PC-3 (cell line): ENCODE measurements at regions not wholly inside any gene's neighbourhood (a gene's known extent, or its start where the extent isn't known, plus 50 kb on each side); places are given as distances from the start of the nearest gene placed in this dataset.

Source experiments
- ATAC-seq: fragments of 200-7000 bp; cut with Tn5 transposase; 2 replicates; pipeline ENCODE4 v1.9.1; 2020; ENCODE audit warnings: mild to moderate bottlenecking, moderate library complexity
- BruUV-seq: library from RNA; stranded (reverse); fragments of 400-500 nt; replicated peaks from 2 replicates; lab custom pipeline; 2021; lab: Mats Ljungman, UMichigan
- CTCF ChIA-PET: fragments of 300-600 bp; sonication (Branson Sonifier 250); formaldehyde crosslinking; loops from one replicate; lab custom pipeline; 2022; ENCODE audit warnings: antibody characterized with exemption; lab: Charles Lee
- POLR2A ChIA-PET: fragments of 300-600 bp; sonication (Branson Sonifier 250); formaldehyde crosslinking; loops from one replicate; lab custom pipeline; 2022; ENCODE audit warnings: antibody characterized with exemption; ENCODE audit not compliant: unreplicated experiment; lab: Charles Lee
- DNase-seq: peaks from one replicate; pipeline ENCODE4 v3.0.0-alpha.2; 2015
- H2AFZ ChIP-seq: fragments of 300-600 bp; sonication (generic); 2 replicates; pipeline ENCODE4 v1.6.0; 2016; ENCODE audit warnings: antibody characterized with exemption, low read length
- H3F3A ChIP-seq: fragments of 300-600 bp; sonication (generic); one replicate; pipeline ENCODE4 v1.6.0; 2017; ENCODE audit warnings: antibody characterized with exemption, low read length, control low read depth, mild to moderate bottlenecking; ENCODE audit not compliant: unreplicated experiment
- H3K27ac ChIP-seq: fragments of 300-600 bp; sonication (generic); 2 replicates; pipeline ENCODE4 v1.5.1; 2016; ENCODE audit warnings: mild to moderate bottlenecking, low read length
- H3K27me3 ChIP-seq: fragments of 300-600 bp; sonication (generic); 2 replicates; pipeline ENCODE4 v1.6.1; 2016; ENCODE audit warnings: low read length, mixed read lengths
- H3K36me3 ChIP-seq: fragments of 300-600 bp; sonication (generic); 2 replicates; pipeline ENCODE4 v1.6.1; 2016; ENCODE audit warnings: low read depth, mixed run types, low read length, mixed read lengths
- H3K4me1 ChIP-seq: fragments of 300-600 bp; sonication (generic); 2 replicates; pipeline ENCODE4 v1.5.1; 2016; ENCODE audit warnings: low read length; ENCODE audit not compliant: insufficient read depth
- H3K4me2 ChIP-seq: fragments of 300-600 bp; sonication (generic); 2 replicates; pipeline ENCODE4 v1.6.0; 2016; ENCODE audit warnings: low read length
- H3K4me3 ChIP-seq: fragments of 300-600 bp; sonication (generic); 2 replicates; pipeline ENCODE4 v1.5.1; 2016; ENCODE audit warnings: mild to moderate bottlenecking, low read length, mixed read lengths
- H3K79me2 ChIP-seq: fragments of 300-600 bp; sonication (generic); 2 replicates; pipeline ENCODE4 v1.6.1; 2017; ENCODE audit warnings: low read length, mixed read lengths
- H3K9ac ChIP-seq: fragments of 300-600 bp; sonication (generic); 2 replicates; pipeline ENCODE4 v1.6.0; 2016; ENCODE audit warnings: mild to moderate bottlenecking, low read length
- H3K9me2 ChIP-seq: fragments of 300-600 bp; sonication (generic); replicated peaks from 2 replicates; pipeline ENCODE4 v1.6.1; 2016; ENCODE audit warnings: mixed run types, low read length, mixed read lengths
- H3K9me3 ChIP-seq: fragments of 300-600 bp; sonication (generic); 2 replicates; pipeline ENCODE4 v1.6.1; 2016; ENCODE audit warnings: low read length, mixed read lengths
- H4K20me1 ChIP-seq: fragments of 300-600 bp; sonication (generic); 2 replicates; pipeline ENCODE4 v1.6.1; 2016; ENCODE audit warnings: low read length, mixed read lengths
- CTCF ChIP-seq: fragments of 300-600 bp; sonication (generic); conservative IDR thresholded peaks from 2 replicates; pipeline ENCODE4 v1.5.1; 2017; ENCODE audit warnings: antibody characterized with exemption, low read depth, mild to moderate bottlenecking, low read length
- EZH2 ChIP-seq: fragments of 300-600 bp; sonication (generic); IDR thresholded peaks from one replicate; pipeline ENCODE4 v1.6.1; 2017; ENCODE audit warnings: antibody characterized with exemption, mild to moderate bottlenecking, low read length; ENCODE audit not compliant: unreplicated experiment
- EZH2phosphoT487 ChIP-seq: fragments of 300-600 bp; sonication (generic); IDR thresholded peaks from 2 replicates; pipeline ENCODE4 v1.6.1; 2018; ENCODE audit warnings: mild to moderate bottlenecking, antibody characterized with exemption, low read length, borderline replicate concordance
- intact Hi-C: fragments of 100-400 bp; cut with micrococcal nuclease; formaldehyde crosslinking; loops from 2 replicates; pipeline ENCODE4 v1.9.0; 2023

GRCh38 chr1:74824497-74825107 lies 91.7 kb downstream of the TYW3 start:
- H3K9me2 ChIP-seq = no peaks in the 10 kb centered on the region
- ChIA-PET CTCF (interaction anchor here (0.5 kb wide), 1 partner anchor 289 kb away, joined by 3 read pairs; no protein-coding TSS in a partner anchor), POLR2A (no interaction called here)
- no peaks in the 10 kb centered on the region for H3K4me1 ChIP-seq
- intact Hi-C loops = no loop called here
- peaks cover 37% of the 10 kb centered on the region for H3K27me3 ChIP-seq
- no peak for DNase-seq
- no peak overlapping the region for H2AFZ ChIP-seq
- no peak overlapping the region for H3K27ac ChIP-seq
- no TSS peak for BruUV-seq
- H3K4me3 ChIP-seq = no peak overlapping the region
- TF ChIP-seq EZH2phosphoT487 (no peak), CTCF (no peak), EZH2 (no peak)
- no peak overlapping the region for H3K4me2 ChIP-seq
- H3K79me2 ChIP-seq = no peaks in the 10 kb centered on the region
- H3K36me3 ChIP-seq = no peaks in the 10 kb centered on the region
- H3K9me3 ChIP-seq = no peaks in the 10 kb centered on the region
- no peaks in the 10 kb centered on the region for H4K20me1 ChIP-seq
- ATAC-seq = no peak
- no peaks in the 10 kb centered on the region for H3F3A ChIP-seq
- no peak overlapping the region for H3K9ac ChIP-seq

GRCh38 chr1:74830766-74831165 lies 97.8 kb downstream of the TYW3 start:
- H3K27ac ChIP-seq = no peak overlapping the region
- H3K79me2 ChIP-seq = no peaks in the 10 kb centered on the region
- POLR2A ChIA-PET = no interaction called here
- DNase-seq (no peak), ATAC-seq (no peak)
- H3K27me3 ChIP-seq = peaks cover 31% of the 10 kb centered on the region
- no peak overlapping the region for H3K4me3 ChIP-seq
- H3K36me3 ChIP-seq = no peaks in the 10 kb centered on the region
- no peak overlapping the region for H3K4me2 ChIP-seq
- no peaks in the 10 kb centered on the region for H4K20me1 ChIP-seq
- intact Hi-C loops = no loop called here
- no peak overlapping the region for H3K9ac ChIP-seq
- TF ChIP-seq EZH2phosphoT487 (no peak), EZH2 (no peak)
- no TSS peak for BruUV-seq
- H3K9me2 ChIP-seq = no peaks in the 10 kb centered on the region
- H3K4me1 ChIP-seq = no peaks in the 10 kb centered on the region
- CTCF ChIA-PET = no interaction called here
- no peaks in the 10 kb centered on the region for H3K9me3 ChIP-seq
- no peaks in the 10 kb centered on the region for H3F3A ChIP-seq
- H2AFZ ChIP-seq = no peak overlapping the region

- intact Hi-C loops = no loop called here
- no peak overlapping the region for H3K4me3 ChIP-seq
- H3K9ac ChIP-seq = no peak overlapping the region
- no peaks in the 10 kb centered on the region for H3F3A ChIP-seq
- ChIA-PET POLR2A (no interaction called here), CTCF (no interaction called here)
- H3K36me3 ChIP-seq = no peaks in the 10 kb centered on the region
- H3K27ac ChIP-seq = no peak overlapping the region
- ATAC-seq = no peak
- BruUV-seq = no TSS peak
- H3K27me3 ChIP-seq = peaks cover 24% of the 10 kb centered on the region
- no peak overlapping the region for H3K4me2 ChIP-seq
- H2AFZ ChIP-seq = no peak overlapping the region
- no peaks in the 10 kb centered on the region for H3K9me2 ChIP-seq
- no peaks in the 10 kb centered on the region for H3K79me2 ChIP-seq
- DNase-seq = no peak
- H3K4me1 ChIP-seq = no peaks in the 10 kb centered on the region
- TF ChIP-seq EZH2 (no peak), CTCF (no peak), EZH2phosphoT487 (no peak)
- no peaks in the 10 kb centered on the region for H4K20me1 ChIP-seq
- no peaks in the 10 kb centered on the region for H3K9me3 ChIP-seq
These were observed 101.3 kb downstream of the TYW3 start for GRCh38 chr1:74834261-74834660.
